Thyroid gland (tissue), 4 donors: ENCODE measurements at regions not wholly inside any gene's neighbourhood (a gene's known extent, or its start where the extent isn't known, plus 50 kb on each side); places are given as distances from the start of the nearest gene placed in this dataset.

ENCODE experiments used
- POLR2A ChIP-seq, 2 donors: fragments of 450-650 bp; IDR thresholded peaks; one replicate each; pipeline ENCODE4 v1.6.1; 2017; ENCODE audit warnings: antibody characterized with exemption in 2 of 2, mild to moderate bottlenecking in 2 of 2, moderate library complexity in 1 of 2
- TF ChIP-seq, protein P1 (sequence below), 6 experiments: fragments of 200-600 bp in 3 of 6; fragments of 450-650 bp in 3 of 6; sonication (generic) in 3 of 6; IDR thresholded peaks; one replicate each; pipeline ENCODE4 v1.5.1; 2016 to 2019; ENCODE audit warnings: antibody characterized with exemption in 6 of 6, mild to moderate bottlenecking in 2 of 6, inconsistent platforms in 1 of 6, moderate library complexity in 1 of 6

DNA sequence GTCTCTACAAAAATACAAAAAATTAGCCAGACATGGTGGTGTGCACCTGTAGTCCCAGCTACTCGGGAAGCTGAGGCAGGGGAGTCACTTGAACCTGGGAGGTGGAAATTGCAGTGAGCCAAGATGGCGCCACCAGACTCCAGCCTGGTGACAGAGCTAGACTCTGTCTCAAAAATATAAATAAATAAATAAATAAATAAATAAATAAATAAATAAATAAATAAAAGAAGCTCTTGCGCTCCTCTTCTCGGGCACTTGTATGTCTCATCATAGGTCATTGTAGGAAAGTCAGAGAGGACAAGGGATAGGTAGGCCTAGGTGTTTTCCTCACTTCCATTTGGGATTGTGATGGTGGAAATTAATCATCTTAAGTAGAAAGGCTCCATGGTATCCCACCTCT lies 252.8 kb downstream of the PIK3R1 start:
- TF ChIP-seq POLR2A (IDR thresholded peaks at IDR 0.05) = no peak
- TF ChIP-seq, protein P1, sequence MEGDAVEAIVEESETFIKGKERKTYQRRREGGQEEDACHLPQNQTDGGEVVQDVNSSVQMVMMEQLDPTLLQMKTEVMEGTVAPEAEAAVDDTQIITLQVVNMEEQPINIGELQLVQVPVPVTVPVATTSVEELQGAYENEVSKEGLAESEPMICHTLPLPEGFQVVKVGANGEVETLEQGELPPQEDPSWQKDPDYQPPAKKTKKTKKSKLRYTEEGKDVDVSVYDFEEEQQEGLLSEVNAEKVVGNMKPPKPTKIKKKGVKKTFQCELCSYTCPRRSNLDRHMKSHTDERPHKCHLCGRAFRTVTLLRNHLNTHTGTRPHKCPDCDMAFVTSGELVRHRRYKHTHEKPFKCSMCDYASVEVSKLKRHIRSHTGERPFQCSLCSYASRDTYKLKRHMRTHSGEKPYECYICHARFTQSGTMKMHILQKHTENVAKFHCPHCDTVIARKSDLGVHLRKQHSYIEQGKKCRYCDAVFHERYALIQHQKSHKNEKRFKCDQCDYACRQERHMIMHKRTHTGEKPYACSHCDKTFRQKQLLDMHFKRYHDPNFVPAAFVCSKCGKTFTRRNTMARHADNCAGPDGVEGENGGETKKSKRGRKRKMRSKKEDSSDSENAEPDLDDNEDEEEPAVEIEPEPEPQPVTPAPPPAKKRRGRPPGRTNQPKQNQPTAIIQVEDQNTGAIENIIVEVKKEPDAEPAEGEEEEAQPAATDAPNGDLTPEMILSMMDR (IDR thresholded peaks at IDR 0.05) = no peak
